Left cardiac atrium (tissue), 4 donors: ENCODE measurements at regions not wholly inside any gene's neighbourhood (a gene's known extent, or its start where the extent isn't known, plus 50 kb on each side); places are given as distances from the start of the nearest gene placed in this dataset.

Experiments used
- ATAC-seq, 2 donors: fragments of 200-7000 bp; cut with Tn5 transposase; one replicate each; pipeline ENCODE4 v1.9.1; 2020; ENCODE audit warnings: mild to moderate bottlenecking in 2 of 2, moderate library complexity in 2 of 2
- DNase-seq: peaks from one replicate; pipeline ENCODE4 v3.0.0-alpha.2; 2020
- intact Hi-C, 2 donors: fragments of 100-400 bp; cut with DNase I; formaldehyde crosslinking; loops; one replicate each; pipeline versions ENCODE4 v1.14.1 to v1.15.1; 2022 to 2023
- donor health status: DM: no; HTN: yes; CAD: no.
- donor health status: DM: no; HTN: yes; CAD: no; lungs with severe emphysema.
- donor health status: DM: yes; HTN: yes; CAD: no.
- donor health status: Dilated cardiomyopathy.

DNA sequence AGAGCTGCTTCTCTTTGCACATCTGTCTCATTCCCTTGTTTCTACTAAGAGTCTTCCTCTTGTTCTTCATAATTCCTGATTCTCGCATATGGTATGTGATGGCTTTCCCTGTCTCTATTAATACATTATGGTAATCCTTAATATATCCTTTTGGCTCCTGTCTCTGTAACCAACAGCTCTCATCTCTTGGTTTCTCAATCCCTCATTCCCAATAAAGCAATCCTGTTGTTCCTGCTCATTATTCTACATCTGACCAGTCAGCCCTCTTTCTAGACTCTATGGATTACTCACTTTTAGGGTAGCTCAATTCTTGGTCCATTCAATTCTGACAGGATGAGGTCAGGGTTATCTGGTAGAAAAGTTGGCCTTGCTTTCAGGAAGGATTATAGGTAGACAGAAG is 349.9 kb downstream of the LRIG3 start:
- ATAC-seq = no peak
- no peak for DNase-seq
- intact Hi-C loops = no loop called here

DNA sequence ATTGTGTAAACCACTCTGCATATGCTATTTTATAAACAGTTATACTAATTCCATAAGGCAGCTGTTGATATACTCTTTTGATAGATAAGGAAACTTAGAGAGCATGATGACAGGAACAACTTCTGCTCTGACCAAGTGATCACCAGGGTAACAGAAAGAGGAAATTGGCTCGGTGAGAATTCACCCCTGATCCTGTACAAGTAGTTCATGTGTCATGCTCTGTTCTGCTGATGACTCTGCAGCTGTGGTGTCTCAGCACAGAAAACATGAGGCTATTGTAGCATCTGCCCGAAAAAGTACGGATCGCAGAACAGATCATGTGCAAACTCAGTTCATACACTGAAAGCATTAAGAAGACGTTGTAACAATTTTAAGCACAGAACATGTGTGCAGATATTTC is 345.0 kb downstream of the LRIG3 start:
- ATAC-seq (peak; percentile 43 to 55), DNase-seq (no peak)
- intact Hi-C loops = no loop called here

DNA sequence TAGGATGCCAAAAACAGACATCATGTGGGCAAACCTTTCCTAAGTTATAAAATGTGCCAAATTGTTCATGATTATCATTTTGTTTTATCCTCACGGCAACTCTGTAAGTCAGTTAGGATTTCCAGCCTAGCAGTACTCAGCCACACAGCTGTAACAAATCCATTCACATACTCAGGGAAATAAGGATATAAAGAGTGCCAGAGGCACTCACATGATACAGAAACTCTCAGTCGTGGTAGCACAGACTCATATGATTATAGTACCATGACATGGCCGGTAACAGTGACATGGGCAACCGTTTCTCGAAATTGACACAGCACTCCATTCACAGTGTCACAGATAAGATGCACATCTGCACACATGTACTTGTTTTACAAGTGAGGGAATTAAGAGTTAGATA is 344.2 kb downstream of the LRIG3 start:
- ATAC-seq = no peak
- DNase-seq = no peak
- intact Hi-C loops = no loop called here

DNA sequence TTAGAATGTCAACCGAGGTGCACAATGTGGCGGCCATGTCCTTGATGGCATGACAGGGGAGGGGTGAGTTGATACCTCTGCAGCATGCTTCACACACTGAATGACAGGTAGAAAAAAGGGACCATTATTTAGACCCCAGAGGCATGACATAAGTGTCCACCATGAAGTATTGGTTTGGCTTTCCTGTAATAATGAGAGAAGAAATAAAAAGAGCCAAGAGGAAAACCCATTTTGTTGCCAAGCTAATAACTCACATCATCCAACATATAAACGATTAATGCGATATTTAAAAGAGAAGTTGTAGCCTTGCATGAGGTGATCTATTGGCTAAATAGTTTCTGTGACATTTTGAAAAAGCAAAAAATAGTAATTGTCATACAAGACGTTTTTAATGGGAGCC is 343.4 kb downstream of the LRIG3 start:
- intact Hi-C loops = no loop called here
- no peak for ATAC-seq
- no peak for DNase-seq

DNA sequence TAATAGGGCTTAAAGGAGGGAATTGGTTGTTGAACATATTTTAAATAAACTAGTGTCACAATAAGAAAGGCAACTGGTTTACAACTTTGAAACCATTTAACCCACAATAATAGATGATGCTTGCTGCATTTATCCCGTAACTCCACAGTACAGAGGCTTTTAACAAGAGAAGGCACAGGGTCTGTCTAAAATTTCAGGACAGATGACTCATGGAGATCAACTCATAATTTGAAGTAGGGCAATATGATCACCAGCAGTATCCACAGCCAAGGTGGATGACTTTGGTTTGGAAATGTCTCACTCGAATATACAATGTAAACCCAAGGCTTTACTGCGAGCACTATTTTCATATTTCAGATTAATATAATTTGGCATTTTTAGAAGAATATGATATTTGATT is 340.2 kb downstream of the LRIG3 start:
- intact Hi-C loops = no loop called here
- no peak for ATAC-seq

DNA sequence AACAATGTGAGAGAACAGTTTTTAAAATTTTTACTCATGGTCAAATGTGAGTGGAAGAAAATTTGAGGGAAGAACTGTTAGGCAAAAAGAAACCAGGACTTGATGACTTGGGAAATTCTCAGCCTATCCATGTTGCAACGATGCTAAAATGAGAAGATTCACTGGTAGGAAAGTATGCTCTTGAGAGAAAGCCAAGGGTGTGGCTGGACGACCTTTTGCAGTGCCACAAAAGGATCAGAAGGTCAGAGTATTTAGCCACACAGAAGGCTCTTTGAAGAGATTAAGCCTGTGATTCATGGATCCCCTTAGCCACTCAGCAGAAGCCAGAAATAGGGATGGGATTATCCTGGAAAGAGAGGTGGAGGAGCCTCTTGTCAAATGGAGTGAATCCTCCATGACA is 336.8 kb downstream of the LRIG3 start:
- DNase-seq = no peak
- intact Hi-C loops = no loop called here
- ATAC-seq = no peak

More for the DNA sequence above, 340.2 kb downstream of the LRIG3 start:
- no peak for DNase-seq

DNA sequence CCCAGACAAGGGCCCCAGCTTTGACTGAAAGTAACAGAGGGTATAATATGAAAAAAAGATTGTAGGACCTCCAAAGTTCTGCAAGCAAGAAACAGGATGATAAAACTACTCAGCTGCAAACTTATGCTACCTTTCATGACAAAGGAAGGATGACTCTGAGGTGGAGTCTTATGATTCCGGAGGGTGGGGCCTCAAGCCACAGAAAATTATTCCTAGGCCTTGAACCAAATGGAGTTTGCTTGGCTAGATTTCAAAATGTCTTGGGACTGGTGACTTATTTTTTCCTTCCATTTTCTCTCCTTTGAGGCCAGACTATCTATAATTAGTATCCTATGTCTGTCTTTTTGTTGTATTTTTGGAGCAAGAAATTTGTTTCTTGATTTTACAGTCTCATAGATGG is 336.4 kb downstream of the LRIG3 start:
- ATAC-seq (no peak), DNase-seq (no peak)
- intact Hi-C loops = no loop called here

DNA sequence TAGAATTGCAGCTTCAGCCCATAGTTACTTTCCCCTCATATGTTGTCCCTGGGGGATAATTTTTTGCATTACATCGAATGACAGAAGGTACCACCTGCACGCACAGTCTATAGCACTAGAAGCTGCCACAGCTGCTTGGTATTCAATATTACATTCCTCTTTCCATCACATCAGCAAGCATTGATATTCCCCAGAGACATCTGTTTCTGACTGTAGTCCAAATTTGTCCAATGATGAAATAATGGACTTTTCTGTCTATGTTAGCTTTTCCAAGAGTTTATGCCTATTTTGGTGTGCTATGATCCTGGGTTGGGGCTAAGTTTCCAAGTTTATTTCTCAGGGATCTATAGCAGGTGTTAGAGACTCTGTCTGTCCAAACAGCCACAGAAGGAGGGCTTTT is 335.4 kb downstream of the LRIG3 start:
- intact Hi-C loops = no loop called here
- ATAC-seq = peak in 1 of 2 donors; percentile 53
- DNase-seq = no peak

DNA sequence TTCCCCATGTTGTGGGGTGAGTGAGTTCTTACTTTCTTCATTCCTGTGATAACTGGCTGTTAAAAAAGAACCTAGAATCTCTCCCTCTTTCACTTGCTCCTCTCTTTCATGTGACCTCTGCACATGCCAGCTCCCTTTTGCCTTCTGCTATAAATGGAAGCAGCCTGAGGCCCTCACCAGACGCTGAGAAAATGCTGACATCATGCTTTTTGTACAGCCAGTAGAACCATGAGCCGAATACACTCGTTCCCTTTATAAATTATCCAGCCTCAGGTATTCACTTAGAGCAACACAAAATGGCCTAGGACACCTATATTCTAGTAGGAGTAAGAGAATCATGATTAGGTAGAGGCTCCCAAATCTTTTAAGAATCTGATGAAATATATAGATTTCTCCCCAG is 333.5 kb downstream of the LRIG3 start:
- DNase-seq = no peak
- intact Hi-C loops = no loop called here
- no peak for ATAC-seq

DNA sequence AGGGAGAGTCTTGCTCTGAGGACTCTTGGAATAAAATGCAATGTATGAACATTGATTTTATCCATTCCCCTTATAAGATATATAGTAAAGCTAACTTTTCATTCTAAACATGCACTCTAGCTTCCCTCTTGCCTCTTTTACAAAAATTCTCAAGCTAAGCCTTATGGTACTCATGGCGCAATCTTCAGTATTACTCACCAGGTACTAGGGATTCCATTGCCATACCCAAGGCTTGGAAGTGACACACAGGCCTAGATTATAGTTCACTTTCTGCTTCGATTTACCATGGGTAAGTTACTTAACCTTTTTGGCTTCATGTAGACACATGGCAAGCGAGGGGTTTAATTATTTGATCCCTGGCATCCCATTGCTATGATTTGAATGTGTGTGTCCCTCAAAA is 331.5 kb downstream of the LRIG3 start:
- ATAC-seq (no peak), DNase-seq (no peak)
- intact Hi-C loops = no loop called here

DNA sequence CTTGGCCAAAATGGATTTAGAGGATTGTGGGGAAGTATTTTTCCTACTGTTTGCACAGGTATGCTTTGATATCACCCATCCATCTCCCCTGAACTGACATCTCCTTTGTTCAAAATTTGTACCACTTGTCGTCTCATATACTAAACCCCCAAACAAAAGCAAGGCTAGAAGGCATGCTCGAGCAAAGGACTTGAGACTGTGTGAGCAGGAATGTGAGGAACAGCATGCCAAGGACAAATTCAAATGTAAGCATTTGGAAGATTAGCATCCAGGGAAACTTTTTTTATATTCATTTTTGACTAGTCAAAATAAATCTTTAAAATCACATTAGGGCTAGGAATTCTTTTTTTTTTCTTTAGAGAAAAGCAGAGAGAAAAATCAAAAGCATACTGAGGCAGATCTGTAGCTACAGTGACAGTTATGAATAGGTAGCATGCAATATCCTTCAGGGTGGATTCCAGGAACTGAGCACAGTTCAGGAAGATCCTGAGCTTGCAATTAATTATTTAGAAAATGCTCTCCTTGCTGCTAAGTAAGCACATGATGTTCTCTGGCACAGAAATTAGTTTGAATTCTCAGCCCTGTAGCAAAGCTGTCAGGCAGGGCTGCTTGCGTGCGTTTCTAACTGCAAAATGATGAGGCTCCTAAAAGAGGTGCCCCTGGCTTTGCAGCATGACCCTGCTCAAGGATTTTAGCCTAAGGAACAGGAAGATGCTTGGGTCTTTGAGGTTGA is 327.7 kb downstream of the LRIG3 start:
- no peak for ATAC-seq
- no peak for DNase-seq
- intact Hi-C loops = no loop called here

DNA sequence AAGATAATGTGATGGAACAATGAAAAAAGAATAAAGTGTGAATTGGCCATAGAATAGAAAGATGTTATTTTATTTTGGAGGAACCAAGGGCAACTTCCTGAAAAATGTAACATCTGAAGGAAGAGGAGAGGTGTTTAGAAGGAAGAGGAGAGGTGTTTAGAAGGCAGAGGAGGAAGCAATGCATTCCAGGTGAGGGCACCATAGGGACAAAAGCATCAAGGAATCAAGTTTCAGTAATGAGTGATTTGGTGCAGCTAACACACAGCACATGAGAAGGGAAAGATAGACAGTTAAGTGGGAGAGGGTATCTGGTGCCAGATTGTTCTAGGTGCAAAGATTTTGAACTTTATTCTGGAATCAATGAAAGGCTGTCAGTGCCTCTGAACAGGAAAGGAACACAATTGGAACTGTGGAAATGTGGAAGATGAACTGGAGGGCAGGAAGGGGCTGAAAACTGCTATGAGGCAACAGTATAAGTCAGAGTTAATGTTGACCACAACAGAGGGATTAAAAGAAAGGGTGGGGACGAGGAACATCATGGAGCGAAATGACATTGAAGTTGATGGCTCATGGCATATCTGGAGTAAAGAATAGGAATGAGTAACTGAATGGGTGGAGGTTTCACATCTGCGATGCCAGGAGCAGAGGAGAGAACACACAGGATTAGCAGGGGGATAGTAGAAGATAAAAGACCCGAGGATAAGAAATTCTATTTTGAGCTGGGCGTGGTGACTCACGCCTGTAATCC is 326.6 kb downstream of the LRIG3 start:
- DNase-seq (no peak), ATAC-seq (no peak)
- intact Hi-C loops = no loop called here

DNA sequence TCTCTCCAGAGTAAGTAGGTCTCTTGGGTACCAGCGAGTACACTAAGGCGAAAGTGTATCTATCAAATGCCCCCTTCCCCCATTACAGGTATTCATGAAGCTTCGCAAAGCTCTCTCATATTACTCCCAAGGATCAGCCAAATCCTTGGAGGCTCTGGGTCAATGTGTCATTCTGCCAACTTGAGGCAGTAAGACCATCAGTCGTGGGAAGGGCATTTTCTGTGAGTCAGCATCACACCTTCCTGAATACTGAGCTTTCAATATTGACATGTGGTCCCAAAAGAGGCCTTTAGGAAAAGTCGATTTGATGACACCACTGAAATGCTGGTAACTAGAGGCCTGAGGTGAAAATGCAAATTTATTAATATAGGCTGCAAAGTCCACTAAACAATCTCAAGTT is 323.9 kb downstream of the LRIG3 start:
- DNase-seq = no peak
- intact Hi-C loops = no loop called here
- no peak for ATAC-seq

DNA sequence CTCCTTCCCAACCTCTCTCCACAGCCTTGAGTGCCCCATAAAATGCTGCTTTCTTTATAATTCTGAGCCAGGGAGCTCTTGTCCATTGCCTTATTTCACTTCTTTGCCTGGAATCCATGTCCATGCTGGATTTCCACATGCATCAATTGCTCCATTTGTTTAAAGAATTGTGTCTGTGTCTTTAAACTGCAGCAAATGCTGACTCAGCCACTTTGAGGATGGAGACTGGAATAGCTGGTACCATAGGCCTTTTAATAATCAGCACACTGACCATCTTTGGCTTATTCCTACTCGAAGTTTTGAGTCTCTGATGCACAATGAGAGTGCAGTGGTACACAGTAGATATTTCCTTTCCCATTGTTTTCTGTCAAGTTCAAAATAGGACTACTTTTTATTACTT is 318.8 kb downstream of the LRIG3 start:
- DNase-seq = no peak
- intact Hi-C loops = no loop called here
- no peak for ATAC-seq

DNA sequence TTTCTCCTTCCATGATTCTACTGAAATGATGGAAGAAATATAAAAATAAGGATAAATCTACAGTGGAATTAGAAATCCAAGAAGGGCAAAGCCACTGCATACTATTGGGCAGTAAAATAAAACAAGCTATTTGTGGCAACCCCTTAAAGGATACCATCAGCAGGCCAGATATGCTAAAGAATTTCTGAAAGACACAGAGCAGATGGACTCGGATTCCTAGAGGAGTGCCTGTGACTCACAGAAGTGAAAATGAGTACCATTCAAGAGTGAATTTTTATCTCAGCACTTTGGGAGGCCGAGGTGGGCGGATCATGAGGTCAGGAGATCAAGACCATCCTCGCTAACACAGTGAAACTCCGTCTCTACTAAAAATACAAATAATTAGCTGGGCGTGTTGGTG is 318.1 kb downstream of the LRIG3 start:
- intact Hi-C loops = no loop called here
- ATAC-seq = no peak
- no peak for DNase-seq

DNA sequence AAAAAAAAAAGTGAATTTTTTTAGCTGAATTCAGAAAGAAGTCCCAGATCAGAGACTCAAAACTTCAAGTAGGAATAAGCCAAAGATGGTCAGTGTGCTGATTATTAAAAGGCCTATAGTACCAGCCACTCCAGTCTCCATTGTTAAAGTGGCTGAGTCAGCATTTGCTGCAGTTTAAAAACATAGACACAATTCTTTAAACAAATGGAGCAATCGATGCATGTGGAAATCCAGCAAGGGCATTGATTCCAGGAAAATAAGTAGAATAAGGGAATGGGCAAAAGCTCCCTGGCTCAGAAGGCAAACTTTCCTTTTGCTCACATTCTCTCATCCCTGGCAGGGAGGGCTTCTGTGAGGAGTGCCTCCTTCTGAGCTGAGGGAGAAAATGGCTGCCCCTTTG is 317.6 kb downstream of the LRIG3 start:
- no peak for ATAC-seq

DNA sequence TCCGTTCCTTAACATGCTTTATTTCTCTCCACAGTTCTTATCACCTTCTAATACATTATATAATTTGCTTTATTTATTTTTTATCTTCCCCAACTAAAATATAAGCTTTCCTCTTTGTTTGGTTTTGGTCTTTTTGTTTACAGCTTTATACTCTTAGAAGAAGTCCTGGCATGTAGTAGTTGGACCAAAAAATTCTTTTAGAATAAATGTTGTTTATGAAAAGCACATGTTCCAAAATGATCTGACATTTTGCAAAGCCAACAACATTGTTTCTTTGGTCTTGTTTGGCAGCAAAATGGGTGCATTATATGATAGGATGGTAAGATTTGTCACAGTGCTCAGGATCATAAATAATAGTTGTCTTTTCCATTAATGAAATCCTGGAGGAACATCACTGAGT is 312.5 kb downstream of the LRIG3 start:
- no peak for DNase-seq
- intact Hi-C loops = no loop called here
- ATAC-seq = no peak

More for the DNA sequence above, 317.6 kb downstream of the LRIG3 start:
- intact Hi-C loops = no loop called here
- DNase-seq = no peak

DNA sequence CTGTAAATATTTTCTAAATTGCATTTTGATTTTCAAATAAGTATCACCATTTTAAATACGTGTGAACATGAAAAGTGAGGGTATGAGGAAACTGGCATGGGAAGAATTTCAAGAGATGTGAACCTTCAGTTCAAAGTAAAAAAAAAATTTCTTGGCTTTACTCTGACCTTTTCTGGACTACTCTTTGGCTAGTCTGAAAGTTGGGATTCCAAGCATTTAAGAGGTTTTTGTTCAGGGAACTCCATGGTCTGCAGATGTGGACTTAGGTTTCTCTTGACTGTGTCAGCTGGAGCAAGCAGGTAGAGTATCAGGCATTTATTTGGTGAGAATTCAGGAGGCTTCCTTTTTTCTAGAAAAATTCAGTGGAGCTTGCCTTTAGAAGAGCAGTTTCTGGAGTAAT is 311.6 kb downstream of the LRIG3 start:
- no peak for ATAC-seq
- intact Hi-C loops = no loop called here
- no peak for DNase-seq

DNA sequence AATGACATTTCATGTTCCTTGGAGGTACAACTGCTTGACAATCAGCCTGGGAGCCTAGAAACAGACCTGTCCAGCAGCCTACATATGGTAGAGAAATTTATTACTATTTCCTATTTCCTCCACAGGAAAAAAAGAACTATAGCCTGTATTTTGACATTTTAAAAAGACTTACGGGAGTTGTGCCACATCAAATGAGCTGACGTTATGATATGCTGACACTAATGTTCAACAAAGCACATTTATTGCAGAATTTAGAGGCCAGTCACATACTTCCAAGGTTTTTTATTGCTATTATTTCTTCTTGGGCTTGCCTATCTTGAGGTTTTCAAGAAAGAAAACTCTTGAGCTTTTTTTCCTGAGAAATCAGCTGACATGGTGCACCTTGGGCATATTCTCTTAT is 305.3 kb downstream of the LRIG3 start:
- intact Hi-C loops = no loop called here

DNA sequence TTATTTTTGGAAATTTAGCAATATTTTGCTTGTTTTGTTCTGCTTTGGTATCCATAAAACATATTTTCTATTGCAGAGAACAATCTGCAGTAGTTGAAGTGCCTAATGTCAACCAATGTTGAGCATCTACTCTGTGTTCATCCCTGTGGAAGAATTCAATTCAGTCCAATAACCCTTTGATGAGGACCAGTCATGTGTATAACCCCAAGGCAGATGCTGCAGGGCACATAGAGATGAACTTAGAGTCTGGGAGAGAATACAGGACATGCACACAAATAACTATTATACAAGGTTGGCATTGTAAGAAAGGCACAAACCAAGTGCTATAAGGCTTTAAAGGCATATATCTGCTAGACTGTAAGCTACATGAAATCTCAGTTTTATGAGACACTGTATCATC is 304.7 kb downstream of the LRIG3 start:
- ATAC-seq (no peak), DNase-seq (no peak)
- intact Hi-C loops = no loop called here

More for the DNA sequence above, 305.3 kb downstream of the LRIG3 start:
- ATAC-seq = no peak
- DNase-seq = no peak

DNA sequence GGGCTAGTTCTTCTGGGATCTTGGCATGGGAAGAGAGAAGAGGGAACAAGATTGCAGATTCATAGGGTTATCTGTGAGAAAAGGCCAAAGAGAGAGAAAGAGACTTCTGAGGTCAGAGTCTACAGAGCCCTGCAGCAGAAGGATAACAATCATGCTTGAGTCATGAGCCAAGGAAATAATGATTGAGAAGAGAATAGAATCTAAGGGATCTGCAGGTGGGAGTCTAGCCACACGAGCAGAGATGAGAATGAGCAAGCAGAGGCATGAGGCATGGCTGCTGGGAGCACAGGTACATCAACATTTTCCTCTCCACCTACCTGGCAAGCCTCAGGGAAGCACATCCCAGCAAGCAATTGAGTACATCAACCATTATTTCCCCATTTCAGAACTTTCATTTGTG is 303.7 kb downstream of the LRIG3 start:
- intact Hi-C loops = no loop called here
- ATAC-seq = no peak
- no peak for DNase-seq
